WI38 (cell line): ENCODE measurements at regions not wholly inside any gene's neighbourhood (a gene's known extent, or its start where the extent isn't known, plus 50 kb on each side); places are given as distances from the start of the nearest gene placed in this dataset.
"Not testable (repeated sequence)": the region's sequence is repeated elsewhere in the genome, so short reads cannot be mapped to it uniquely, and the experiment has no call there.

ENCODE experiments used
- H3K4me3 ChIP-seq: 2 replicates; pipeline ENCODE4 v1.5.1; 2011; ENCODE audit warnings: low read depth, mild to moderate bottlenecking, control low read depth, low read length
- CTCF ChIP-seq: IDR thresholded peaks from 2 replicates; pipeline ENCODE4 v1.5.1; 2012; ENCODE audit warnings: low read depth, mild to moderate bottlenecking, control low read depth, low read length

GRCh38 chr14:58912799-58913432, 275.2 kb downstream of the DACT1 start:
- TF ChIP-seq CTCF = no peak
- H3K4me3 ChIP-seq = no peak overlapping the region

- no peak overlapping the region for H3K4me3 ChIP-seq
- TF ChIP-seq CTCF = no peak
Observed at GRCh38 chr14:58914279-58914855, 274.1 kb upstream of the DAAM1 start.

GRCh38 chr14:58915646-58916045, 272.8 kb upstream of the DAAM1 start:
- no peak for TF ChIP-seq CTCF
- H3K4me3 ChIP-seq = no peak overlapping the region

- TF ChIP-seq CTCF = no peak
Observed at GRCh38 chr14:58918066-58918738, 270.3 kb upstream of the DAAM1 start.

GRCh38 chr14:58919217-58919616, 269.2 kb upstream of the DAAM1 start:
- TF ChIP-seq CTCF = no peak
- no peak overlapping the region for H3K4me3 ChIP-seq

More at GRCh38 chr14:58918066-58918738, 270.3 kb upstream of the DAAM1 start:
- H3K4me3 ChIP-seq = no peak overlapping the region

- no peak overlapping the region for H3K4me3 ChIP-seq
- no peak for TF ChIP-seq CTCF
Observed at GRCh38 chr14:58920230-58920629, 268.2 kb upstream of the DAAM1 start.

GRCh38 chr14:58922201-58922940, 266.1 kb upstream of the DAAM1 start:
- H3K4me3 ChIP-seq = not testable (repeated sequence)
